Omental fat pad (tissue), 3 donors: ENCODE measurements at regions not wholly inside any gene's neighbourhood (a gene's known extent, or its start where the extent isn't known, plus 50 kb on each side); places are given as distances from the start of the nearest gene placed in this dataset.
"Not testable (repeated sequence)": the region's sequence is repeated elsewhere in the genome, so short reads cannot be mapped to it uniquely, and the experiment has no call there.

Source experiments
- ATAC-seq: fragments of 150-250 bp; one replicate; pipeline ENCODE4 v1.9.1; 2016; ENCODE audit warnings: mild to moderate bottlenecking, moderate library complexity; ENCODE audit not compliant: low FRiP score
- DNase-seq: peaks from one replicate; pipeline ENCODE4 v3.0.0-alpha.2; 2019; ENCODE audit warnings: low spot score
- TF ChIP-seq, protein P1 (sequence below), 3 donors: fragments of 450-650 bp; IDR thresholded peaks; one replicate each; pipeline ENCODE4 v1.5.1; 2016 to 2017; ENCODE audit warnings: antibody characterized with exemption in 3 of 3, mild to moderate bottlenecking in 3 of 3, moderate library complexity in 2 of 3

DNA sequence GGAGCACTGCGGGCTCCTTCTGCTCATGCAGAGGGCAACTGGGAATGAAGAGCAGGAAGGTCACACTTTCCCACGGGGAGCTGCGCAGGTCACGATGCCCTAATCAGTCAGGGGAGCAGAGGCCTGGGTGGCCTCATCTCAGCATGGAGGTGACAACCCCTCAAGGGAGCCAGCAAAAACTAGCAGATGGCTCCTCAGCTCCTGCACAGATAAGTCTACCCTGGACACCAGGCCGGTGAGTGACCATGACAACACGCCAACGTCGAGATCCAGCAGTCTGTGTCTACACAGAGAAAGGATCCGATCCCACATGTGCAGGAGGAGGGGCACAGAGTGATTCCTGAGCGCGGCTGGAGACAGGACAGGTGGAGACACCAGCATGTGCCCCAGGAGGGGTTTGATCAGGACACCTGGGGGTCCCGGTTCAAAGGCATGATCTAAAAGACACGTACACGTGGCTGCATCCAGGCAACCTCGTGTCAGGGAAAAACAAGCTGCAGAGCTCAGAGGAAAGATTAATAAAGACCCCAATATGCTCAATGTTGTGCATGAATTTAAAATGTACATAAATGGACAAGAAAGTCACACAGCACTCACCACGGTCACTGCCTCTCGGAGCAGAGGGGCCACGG, 153.7 kb upstream of the SFSWAP start:
- ATAC-seq, result no peak
- no peak for DNase-seq

DNA sequence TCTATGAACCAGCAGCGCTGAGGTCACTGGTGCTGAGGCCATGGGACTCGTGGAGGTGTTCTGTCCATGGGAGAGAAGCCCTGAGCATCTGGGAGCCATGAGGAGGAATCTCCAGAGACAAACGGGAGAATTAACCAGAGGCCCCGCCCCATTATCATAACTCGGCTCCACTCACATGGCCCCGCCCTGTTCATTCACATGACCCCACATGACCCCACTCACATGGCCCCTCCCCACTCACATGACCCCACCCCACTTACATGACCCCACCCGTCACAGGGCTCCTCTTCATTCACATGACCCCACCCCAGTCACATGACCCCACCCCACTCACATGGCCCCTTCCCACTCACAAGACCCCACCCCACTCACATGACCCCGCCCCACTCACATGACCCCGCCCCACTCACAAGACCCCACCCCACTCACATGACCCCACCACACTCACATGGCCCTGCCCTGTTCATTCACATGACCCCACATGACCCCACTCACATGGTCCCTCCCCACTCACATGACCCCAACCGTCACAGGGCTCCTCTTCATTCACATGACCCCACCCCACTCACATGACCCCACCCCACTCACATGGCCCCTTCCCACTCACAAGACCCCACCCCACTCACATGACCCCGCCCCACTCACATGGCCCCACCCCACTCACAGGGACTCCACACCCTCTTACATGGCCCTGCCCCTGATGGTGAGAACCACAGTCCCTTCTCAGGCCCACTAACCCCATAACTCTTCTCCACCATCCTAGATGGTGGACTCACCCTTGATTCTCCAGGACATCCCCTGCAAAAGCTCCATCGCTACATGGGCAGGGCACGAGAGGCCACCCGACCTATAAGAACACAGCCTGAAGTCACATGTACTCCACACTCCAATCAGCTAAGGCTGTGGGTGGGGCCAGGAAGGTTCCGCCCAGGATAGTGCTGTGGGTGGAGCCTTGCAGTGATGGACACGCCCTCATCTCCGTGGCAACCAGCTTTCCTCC, 151.1 kb upstream of the SFSWAP start:
- TF ChIP-seq, protein P1, sequence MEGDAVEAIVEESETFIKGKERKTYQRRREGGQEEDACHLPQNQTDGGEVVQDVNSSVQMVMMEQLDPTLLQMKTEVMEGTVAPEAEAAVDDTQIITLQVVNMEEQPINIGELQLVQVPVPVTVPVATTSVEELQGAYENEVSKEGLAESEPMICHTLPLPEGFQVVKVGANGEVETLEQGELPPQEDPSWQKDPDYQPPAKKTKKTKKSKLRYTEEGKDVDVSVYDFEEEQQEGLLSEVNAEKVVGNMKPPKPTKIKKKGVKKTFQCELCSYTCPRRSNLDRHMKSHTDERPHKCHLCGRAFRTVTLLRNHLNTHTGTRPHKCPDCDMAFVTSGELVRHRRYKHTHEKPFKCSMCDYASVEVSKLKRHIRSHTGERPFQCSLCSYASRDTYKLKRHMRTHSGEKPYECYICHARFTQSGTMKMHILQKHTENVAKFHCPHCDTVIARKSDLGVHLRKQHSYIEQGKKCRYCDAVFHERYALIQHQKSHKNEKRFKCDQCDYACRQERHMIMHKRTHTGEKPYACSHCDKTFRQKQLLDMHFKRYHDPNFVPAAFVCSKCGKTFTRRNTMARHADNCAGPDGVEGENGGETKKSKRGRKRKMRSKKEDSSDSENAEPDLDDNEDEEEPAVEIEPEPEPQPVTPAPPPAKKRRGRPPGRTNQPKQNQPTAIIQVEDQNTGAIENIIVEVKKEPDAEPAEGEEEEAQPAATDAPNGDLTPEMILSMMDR (IDR thresholded peaks at IDR 0.05), result no peak
- DNase-seq (no peak), ATAC-seq (no peak)

More for the DNA sequence above, 153.7 kb upstream of the SFSWAP start:
- TF ChIP-seq, protein P1 (IDR thresholded peaks at IDR 0.05), result no peak

DNA sequence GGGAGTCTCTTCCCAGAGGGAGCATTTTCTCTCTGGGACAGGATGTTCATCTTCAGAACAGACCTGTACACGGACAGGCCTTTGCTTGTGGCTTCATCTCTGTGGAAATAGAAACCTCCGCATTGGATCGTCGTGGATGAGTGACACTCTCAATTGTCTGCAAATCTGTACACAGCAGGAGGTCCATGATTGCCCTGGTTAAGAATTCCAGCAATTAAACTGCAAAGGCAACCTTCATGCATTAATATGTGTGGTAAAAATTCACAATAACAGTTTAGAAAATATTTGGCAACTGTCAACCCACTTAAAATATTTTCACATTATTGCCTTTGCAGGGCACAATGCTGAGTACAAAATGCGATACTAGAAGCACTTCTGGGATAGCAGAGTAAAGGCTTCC, 149.8 kb upstream of the SFSWAP start:
- DNase-seq, result no peak
- ATAC-seq, result no peak
- TF ChIP-seq, protein P1 (IDR thresholded peaks at IDR 0.05), result no peak

DNA sequence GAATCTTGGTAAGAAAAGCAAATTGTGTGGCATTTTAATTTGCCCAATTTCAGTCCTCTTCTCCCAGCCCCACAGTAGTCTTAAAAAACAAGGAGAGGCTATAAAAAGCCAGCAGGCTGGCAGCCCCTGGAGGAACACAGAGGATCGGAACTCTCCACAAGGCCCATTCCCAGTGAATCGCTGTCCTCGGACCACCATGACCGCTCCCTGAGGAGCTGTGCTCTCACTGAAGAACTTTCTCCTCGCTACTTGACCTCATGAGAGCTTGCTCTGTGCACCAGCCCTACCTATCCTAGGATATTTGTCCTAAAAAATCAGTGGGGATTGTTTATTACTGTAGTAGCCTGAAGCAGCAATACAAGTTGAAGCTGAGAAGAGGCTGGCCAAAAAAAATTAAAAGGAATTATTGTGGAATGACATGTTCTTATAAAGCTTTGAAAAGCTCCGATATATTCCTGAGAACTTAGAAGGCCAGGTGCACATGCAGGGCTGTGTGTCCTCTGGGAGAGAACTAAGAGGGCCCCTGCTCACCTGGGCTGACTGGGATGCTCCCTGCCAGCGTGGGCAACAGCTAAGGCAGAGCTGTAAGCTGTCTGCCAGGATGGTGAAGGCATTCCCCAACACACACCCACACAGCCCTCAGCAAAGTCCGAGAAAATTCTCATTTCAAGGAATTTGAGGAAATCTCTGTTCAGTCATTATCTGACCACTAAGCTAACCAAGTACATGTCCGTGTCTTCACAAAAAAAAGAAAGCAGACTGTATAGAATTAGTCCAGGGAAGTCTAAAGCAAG, 148.8 kb upstream of the SFSWAP start:
- DNase-seq, result no peak
- TF ChIP-seq, protein P1 (IDR thresholded peaks at IDR 0.05), result no peak
- ATAC-seq, result no peak

DNA sequence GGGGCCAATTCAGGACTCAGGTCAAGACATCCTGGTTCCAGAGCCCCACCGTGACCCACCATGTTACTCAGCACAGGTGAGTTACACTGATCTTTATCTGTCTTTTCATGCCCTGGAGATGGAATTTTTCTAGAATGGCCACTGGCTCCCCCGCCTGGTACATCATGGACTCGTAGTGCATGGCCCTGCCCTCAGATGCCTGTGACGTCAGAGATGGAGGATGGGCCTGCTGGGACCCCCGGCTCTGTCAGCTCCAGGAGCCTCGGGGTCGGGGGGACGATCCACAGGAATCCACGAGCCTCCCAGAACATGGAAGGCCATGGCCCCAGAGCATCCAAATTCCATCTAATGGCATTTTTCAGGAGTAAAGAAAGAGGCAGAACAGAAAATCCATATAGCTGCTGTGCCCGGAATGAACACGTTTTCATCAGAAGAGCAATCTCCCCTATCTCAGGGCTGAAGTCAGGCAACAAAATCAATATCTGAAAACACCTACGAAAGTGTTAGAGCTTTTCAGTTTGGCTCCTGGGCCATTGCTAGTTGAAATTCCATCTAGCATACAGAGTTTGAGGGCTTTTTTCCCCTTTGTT, 146.7 kb upstream of the SFSWAP start:
- peak; percentile 36 for ATAC-seq
- DNase-seq, result not testable (repeated sequence)

DNA sequence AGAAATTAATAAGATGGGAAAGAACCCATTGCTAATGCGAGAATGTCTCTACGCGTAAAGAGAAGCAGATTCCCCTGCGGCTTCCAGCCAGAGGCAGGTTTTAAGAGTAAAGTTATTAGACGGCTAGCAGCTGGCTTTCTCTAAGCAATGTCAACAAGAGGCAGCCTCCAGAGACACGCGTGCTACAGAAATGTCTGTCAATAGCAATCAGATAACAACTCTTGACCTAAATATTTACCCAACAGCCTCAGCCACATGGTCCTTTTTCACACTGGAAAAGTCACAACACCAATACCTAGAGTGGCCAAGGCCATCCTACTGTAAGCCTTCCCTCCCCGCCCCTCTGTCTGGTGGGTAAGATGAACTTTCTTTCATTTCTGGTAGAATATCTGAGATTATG, 146.0 kb upstream of the SFSWAP start:
- TF ChIP-seq, protein P1 (IDR thresholded peaks at IDR 0.05), result no peak
- no peak for DNase-seq
- ATAC-seq, result no peak
